B cell (primary cell): ENCODE measurements at regions not wholly inside any gene's neighbourhood (a gene's known extent, or its start where the extent isn't known, plus 50 kb on each side); places are given as distances from the start of the nearest gene placed in this dataset.

Experiments used
- ATAC-seq: fragments of 200-7000 bp; cut with Tn5 transposase; one replicate; pipeline ENCODE4 v1.10.0; 2021; ENCODE audit warnings: low read depth, mild to moderate bottlenecking, moderate number of reproducible peaks, moderate library complexity
- CTCF ChIA-PET: fragments of 350-600 bp; sonication (Branson Sonifier 250); formaldehyde crosslinking; loops from one replicate; lab custom pipeline; 2021; ENCODE audit warnings: antibody characterized with exemption, inconsistent platforms; lab: Charles Lee
- POLR2A ChIA-PET: fragments of 350-600 bp; sonication (Branson Sonifier 250); formaldehyde crosslinking; loops from one replicate; lab custom pipeline; 2021; ENCODE audit warnings: antibody characterized with exemption; lab: Charles Lee
- DNase-seq: peaks from one replicate; pipeline ENCODE4 v3.0.0; 2013
- H2AFZ ChIP-seq: 2 replicates; pipeline ENCODE4 v1.6.1; 2012; ENCODE audit warnings: mild to moderate bottlenecking, low read depth, low read length; ENCODE audit not compliant: insufficient read depth, poor library complexity, severe bottlenecking
- H3K27ac ChIP-seq, 2 donors: 1 replicate in 1 of 2; 2 replicates in 1 of 2; pipeline ENCODE4 v1.5.1; 2012 to 2013; ENCODE audit warnings: low read length in 2 of 2, mild to moderate bottlenecking in 2 of 2, moderate library complexity in 1 of 2
- H3K27me3 ChIP-seq, 4 experiments: fragments of 200-600 bp in 1 of 4; sonication (generic) in 1 of 4; replicated peaks in 1 of 4; 1 replicate in 2 of 4; 2 replicates in 2 of 4; pipeline versions ENCODE4 v1.6.1 to v1.7.0; 2013 to 2016; ENCODE audit warnings: low read length in 3 of 4, mild to moderate bottlenecking in 2 of 4, mixed read lengths in 1 of 4, moderate library complexity in 1 of 4; ENCODE audit not compliant: insufficient read depth in 4 of 4, control insufficient read depth in 3 of 4; ENCODE audit errors: control extremely low read depth in 1 of 4
- H3K36me3 ChIP-seq, 2 experiments: replicated peaks in 1 of 2; 1 replicate in 1 of 2; 2 replicates in 1 of 2; pipeline versions ENCODE4 v1.6.1 to v1.7.1; 2013; ENCODE audit warnings: low read length in 1 of 2; ENCODE audit not compliant: insufficient read depth in 2 of 2, control insufficient read depth in 1 of 2; ENCODE audit errors: control extremely low read depth in 1 of 2, extremely low read depth in 1 of 2
- H3K4me1 ChIP-seq, 2 donors: fragments of 200-600 bp in 1 of 2; sonication (generic) in 1 of 2; 1 replicate in 1 of 2; 2 replicates in 1 of 2; pipeline versions ENCODE4 v1.5.1 to v1.6.1; 2013 to 2017; ENCODE audit warnings: low read length in 2 of 2; ENCODE audit not compliant: control insufficient read depth in 2 of 2, insufficient read depth in 2 of 2
- H3K4me2 ChIP-seq: replicated peaks from 2 replicates; pipeline ENCODE3; 2012; ENCODE audit warnings: mild to moderate bottlenecking, low read depth, low read length; ENCODE audit not compliant: poor library complexity, severe bottlenecking
- H3K4me3 ChIP-seq, 5 experiments: fragments of 200-600 bp in 1 of 5; sonication (generic) in 1 of 5; 1 replicate in 3 of 5; 2 replicates in 2 of 5; pipeline versions ENCODE4 v1.5.1 to v1.7.0; 2011 to 2016; ENCODE audit warnings: low read length in 4 of 5, mild to moderate bottlenecking in 4 of 5, low read depth in 2 of 5, control low read depth in 1 of 5, moderate library complexity in 1 of 5; ENCODE audit not compliant: insufficient read depth in 1 of 5; ENCODE audit errors: control extremely low read depth in 1 of 5, extremely low read depth in 1 of 5
- H3K79me2 ChIP-seq: fragments of 200-600 bp; sonication (generic); one replicate; pipeline ENCODE4 v1.6.0; 2016; ENCODE audit warnings: low read length; ENCODE audit not compliant: control insufficient read depth, insufficient read depth
- H3K9ac ChIP-seq: fragments of 200-600 bp; sonication (generic); 2 replicates; pipeline ENCODE4 v1.6.1; 2017; ENCODE audit warnings: mild to moderate bottlenecking, low read length, moderate library complexity
- H3K9me3 ChIP-seq, 3 donors: one replicate each; pipeline versions ENCODE4 v1.6.1 to v1.7.1; 2013; ENCODE audit warnings: low read length in 2 of 3; ENCODE audit not compliant: control insufficient read depth in 2 of 3, insufficient read depth in 1 of 3; ENCODE audit errors: control extremely low read depth in 1 of 3
- H4K20me1 ChIP-seq: 2 replicates; pipeline ENCODE4 v1.6.0; 2012; ENCODE audit warnings: mild to moderate bottlenecking, low read length; ENCODE audit not compliant: insufficient read depth, control insufficient read depth, poor library complexity, severe bottlenecking
- H3K27ac Mint-ChIP-seq: one replicate; pipeline ENCODE4 v1.8.0; 2021; ENCODE audit warnings: mixed read lengths
- H3K27me3 Mint-ChIP-seq: one replicate; pipeline ENCODE4 v1.8.0; 2021; ENCODE audit warnings: mixed read lengths
- H3K4me1 Mint-ChIP-seq: one replicate; pipeline ENCODE4 v1.8.0; 2021; ENCODE audit warnings: mixed read lengths
- H3K4me3 Mint-ChIP-seq: one replicate; pipeline ENCODE4 v1.8.0; 2021; ENCODE audit warnings: mixed read lengths
- H3K9me3 Mint-ChIP-seq: one replicate; pipeline ENCODE4 v1.8.0; 2022; ENCODE audit warnings: mixed read lengths; ENCODE audit not compliant: insufficient read depth
- EZH2 ChIP-seq: IDR thresholded peaks from 2 replicates; pipeline ENCODE4 v1.6.1; 2012; ENCODE audit warnings: borderline replicate concordance, low read depth, mild to moderate bottlenecking, moderate library complexity, low read length; ENCODE audit not compliant: insufficient read depth, poor library complexity, severe bottlenecking
- WGBS: methylation state at CpG from one replicate; pipeline ENCODE4 v1.1.5; 2013; ENCODE audit warnings: missing lambda C conversion rate; ENCODE audit not compliant: insufficient coverage; 5-methylcytosine and 5-hydroxymethylcytosine counted together
- intact Hi-C: fragments of 100-400 bp; cut with micrococcal nuclease; formaldehyde crosslinking; loops from one replicate; pipeline ENCODE4 v1.10.0; 2022
- TF ChIP-seq, protein P1 (sequence below): fragments of 200-600 bp; IDR thresholded peaks from one replicate; pipeline ENCODE4 v1.8.0; 2022; ENCODE audit warnings: antibody characterized with exemption, mild to moderate bottlenecking

DNA sequence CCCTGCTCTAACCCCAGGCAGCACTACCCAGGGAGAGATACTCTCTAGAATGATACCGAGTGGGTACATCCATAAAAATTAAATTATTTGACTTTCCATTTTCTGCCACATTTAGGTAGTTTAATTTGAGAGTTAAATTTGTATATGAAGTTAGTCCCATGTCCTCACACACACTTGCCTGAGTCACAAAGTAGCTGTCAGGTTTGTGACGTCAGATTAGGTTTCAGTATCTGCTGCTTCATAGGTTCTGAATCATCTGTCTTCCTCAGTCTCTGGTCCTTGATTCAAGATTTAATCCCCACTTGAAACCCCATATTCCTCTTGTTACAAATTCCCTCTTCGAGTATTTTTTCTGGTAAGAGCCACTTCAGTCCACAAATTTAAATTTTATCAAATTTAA is 738.6 kb upstream of the FAM98A start:
- no peak overlapping the region for H3K4me3 ChIP-seq
- CTCF ChIA-PET = no interaction called here
- H2AFZ ChIP-seq = no peak overlapping the region
- Mint-ChIP-seq H3K4me3 (no peak overlapping the region), H3K27ac (no peak overlapping the region), H3K9me3 (no peaks in the 10 kb centered on the region), H3K4me1 (no peaks in the 10 kb centered on the region), H3K27me3 (no peaks in the 10 kb centered on the region)
- DNase-seq (no peak), ATAC-seq (no peak)
- no peaks in the 10 kb centered on the region for H3K36me3 ChIP-seq
- no peak overlapping the region for H3K9ac ChIP-seq
- POLR2A ChIA-PET = no interaction called here
- no peaks in the 10 kb centered on the region for H3K27me3 ChIP-seq
- no peaks in the 10 kb centered on the region for H3K4me1 ChIP-seq
- no peaks in the 10 kb centered on the region for H3K79me2 ChIP-seq
- no peak overlapping the region for H3K4me2 ChIP-seq
- intact Hi-C loops = no loop called here
- no peaks in the 10 kb centered on the region for H3K9me3 ChIP-seq
- TF ChIP-seq, protein P1, sequence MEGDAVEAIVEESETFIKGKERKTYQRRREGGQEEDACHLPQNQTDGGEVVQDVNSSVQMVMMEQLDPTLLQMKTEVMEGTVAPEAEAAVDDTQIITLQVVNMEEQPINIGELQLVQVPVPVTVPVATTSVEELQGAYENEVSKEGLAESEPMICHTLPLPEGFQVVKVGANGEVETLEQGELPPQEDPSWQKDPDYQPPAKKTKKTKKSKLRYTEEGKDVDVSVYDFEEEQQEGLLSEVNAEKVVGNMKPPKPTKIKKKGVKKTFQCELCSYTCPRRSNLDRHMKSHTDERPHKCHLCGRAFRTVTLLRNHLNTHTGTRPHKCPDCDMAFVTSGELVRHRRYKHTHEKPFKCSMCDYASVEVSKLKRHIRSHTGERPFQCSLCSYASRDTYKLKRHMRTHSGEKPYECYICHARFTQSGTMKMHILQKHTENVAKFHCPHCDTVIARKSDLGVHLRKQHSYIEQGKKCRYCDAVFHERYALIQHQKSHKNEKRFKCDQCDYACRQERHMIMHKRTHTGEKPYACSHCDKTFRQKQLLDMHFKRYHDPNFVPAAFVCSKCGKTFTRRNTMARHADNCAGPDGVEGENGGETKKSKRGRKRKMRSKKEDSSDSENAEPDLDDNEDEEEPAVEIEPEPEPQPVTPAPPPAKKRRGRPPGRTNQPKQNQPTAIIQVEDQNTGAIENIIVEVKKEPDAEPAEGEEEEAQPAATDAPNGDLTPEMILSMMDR = no peak
- no peak for TF ChIP-seq EZH2
- no peaks in the 10 kb centered on the region for H4K20me1 ChIP-seq
- WGBS = 100% methylated on average over 1 of the region's 3 CpGs
- H3K27ac ChIP-seq = no peak overlapping the region

DNA sequence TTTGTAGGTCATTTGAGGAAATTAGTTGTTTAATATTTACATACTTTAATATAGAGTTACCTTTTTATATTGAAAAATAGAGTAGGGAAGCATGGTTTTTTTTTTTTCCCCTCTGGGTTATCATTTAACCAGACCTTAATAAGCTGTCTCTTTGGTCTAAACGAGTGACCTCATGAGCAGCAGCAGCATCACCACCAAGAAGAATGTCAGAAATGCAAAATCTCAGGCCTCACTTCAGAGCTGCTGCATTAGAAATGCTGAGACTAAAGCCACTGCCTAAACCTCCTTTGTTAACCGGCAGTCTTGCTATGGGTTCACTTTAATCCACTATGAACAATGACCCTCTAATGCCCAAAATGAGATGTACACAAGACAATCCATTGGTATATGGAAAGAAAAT is 733.7 kb upstream of the FAM98A start:
- Mint-ChIP-seq H3K27me3 (no peaks in the 10 kb centered on the region), H3K9me3 (no peaks in the 10 kb centered on the region), H3K27ac (no peak overlapping the region), H3K4me1 (no peaks in the 10 kb centered on the region), H3K4me3 (no peak overlapping the region)
- TF ChIP-seq, protein P1 = no peak
- TF ChIP-seq EZH2 = no peak
- Histone ChIP-seq H2AFZ (no peak overlapping the region), H3K9ac (no peak overlapping the region), H4K20me1 (no peaks in the 10 kb centered on the region), H3K4me3 (no peak overlapping the region), H3K79me2 (no peaks in the 10 kb centered on the region), H3K27me3 (no peaks in the 10 kb centered on the region), H3K27ac (no peak overlapping the region), H3K4me2 (no peak overlapping the region), H3K9me3 (peaks cover 0 to 3% (median 0%) of the 10 kb centered on the region in 3 donors), H3K36me3 (no peaks in the 10 kb centered on the region), H3K4me1 (no peaks in the 10 kb centered on the region)
- ChIA-PET POLR2A (no interaction called here), CTCF (no interaction called here)
- DNase-seq = no peak
- intact Hi-C loops = no loop called here
- no peak for ATAC-seq
- 57% methylated on average over 1 of the region's 2 CpGs for WGBS
